Testis (tissue), 2 donors: ENCODE measurements at regions not wholly inside any gene's neighbourhood (a gene's known extent, or its start where the extent isn't known, plus 50 kb on each side); places are given as distances from the start of the nearest gene placed in this dataset.

Source experiments
- DNase-seq: peaks from one replicate; pipeline ENCODE4 v3.0.0-alpha.2; 2019
- H3K27ac ChIP-seq, 2 donors: fragments of 200-600 bp; sonication (generic); one replicate each; pipeline ENCODE4 v1.5.1; 2019
- H3K27me3 ChIP-seq: fragments of 200-600 bp; sonication (generic); one replicate; pipeline ENCODE4 v1.5.1; 2019
- H3K36me3 ChIP-seq: fragments of 200-600 bp; sonication (generic); one replicate; pipeline ENCODE4 v1.5.1; 2017; ENCODE audit warnings: low read depth; ENCODE audit errors: missing control alignments
- H3K4me1 ChIP-seq: fragments of 200-600 bp; sonication (generic); one replicate; pipeline ENCODE4 v1.5.1; 2019
- H3K4me3 ChIP-seq, 2 donors: fragments of 200-600 bp; sonication (generic); one replicate each; pipeline ENCODE4 v1.5.1; 2017 to 2019
- H3K9me3 ChIP-seq: fragments of 200-600 bp; sonication (generic); one replicate; pipeline ENCODE4 v1.5.1; 2017
- CTCF ChIP-seq, 3 experiments: fragments of 450-650 bp in 2 of 3; fragments of 200-600 bp in 1 of 3; sonication (generic) in 1 of 3; IDR thresholded peaks; one replicate each; pipeline ENCODE4 v1.5.1; 2016 to 2019; ENCODE audit warnings: antibody characterized with exemption in 3 of 3, mild to moderate bottlenecking in 2 of 3, moderate library complexity in 1 of 3
- POLR2A ChIP-seq: fragments of 450-650 bp; IDR thresholded peaks from one replicate; pipeline ENCODE4 v1.6.1; 2017; ENCODE audit warnings: antibody characterized with exemption, mild to moderate bottlenecking, moderate library complexity
- WGBS, 2 donors: methylation state at CpG; one replicate each; pipeline ENCODE4 v1.1.5; 2018; 5-methylcytosine and 5-hydroxymethylcytosine counted together
- intact Hi-C: fragments of 100-400 bp; cut with DNase I; formaldehyde crosslinking; loops from one replicate; pipeline ENCODE4 v1.15.1; 2023; ENCODE audit warnings: low total_unique reads

GRCh38 chr12:13816394-13816793, 165.0 kb downstream of the GRIN2B start:
- DNase-seq, result no peak
- 79 to 90% methylated on average over 2 of the region's 2 CpGs for WGBS, 2 donors
- Histone ChIP-seq H3K9me3 (no peaks in the 10 kb centered on the region), H3K27me3 (no peaks in the 10 kb centered on the region), H3K4me1 (no peaks in the 10 kb centered on the region), H3K4me3 (no peak overlapping the region), H3K27ac (no peak overlapping the region), H3K36me3 (no peaks in the 10 kb centered on the region)
- intact Hi-C loops, result no loop called here
- no peak for TF ChIP-seq CTCF (IDR thresholded peaks at IDR 0.05)
- no peak for TF ChIP-seq POLR2A

GRCh38 chr12:13812168-13812567, 169.2 kb downstream of the GRIN2B start:
- Histone ChIP-seq H3K27me3 (no peaks in the 10 kb centered on the region), H3K4me3 (no peak overlapping the region)
- intact Hi-C loops, result no loop called here

GRCh38 chr12:13811061-13811460, 170.3 kb downstream of the GRIN2B start:
- Histone ChIP-seq H3K27ac (no peak overlapping the region), H3K27me3 (no peaks in the 10 kb centered on the region), H3K4me3 (no peak overlapping the region), H3K9me3 (no peaks in the 10 kb centered on the region), H3K36me3 (no peaks in the 10 kb centered on the region), H3K4me1 (no peaks in the 10 kb centered on the region)
- 84 to 89% methylated on average over 3 of the region's 3 CpGs for WGBS, 2 donors
- DNase-seq, result no peak
- intact Hi-C loops, result no loop called here
- no peak for TF ChIP-seq POLR2A
- TF ChIP-seq CTCF (IDR thresholded peaks at IDR 0.05), result no peak

More at GRCh38 chr12:13812168-13812567, 169.2 kb downstream of the GRIN2B start:
- TF ChIP-seq POLR2A, result no peak
- no peak for TF ChIP-seq CTCF (IDR thresholded peaks at IDR 0.05)
- H3K36me3 ChIP-seq, result no peaks in the 10 kb centered on the region
- H3K9me3 ChIP-seq, result no peaks in the 10 kb centered on the region
- no peaks in the 10 kb centered on the region for H3K4me1 ChIP-seq
- no peak overlapping the region for H3K27ac ChIP-seq
- no peak for DNase-seq

- Histone ChIP-seq H3K4me1 (no peaks in the 10 kb centered on the region), H3K4me3 (no peak overlapping the region), H3K9me3 (no peaks in the 10 kb centered on the region), H3K27me3 (no peaks in the 10 kb centered on the region), H3K36me3 (no peaks in the 10 kb centered on the region), H3K27ac (no peak overlapping the region)
- no peak for DNase-seq
- 62 to 65% methylated on average over 3 of the region's 3 CpGs for WGBS, 2 donors
- intact Hi-C loops, result no loop called here
- no peak for TF ChIP-seq POLR2A
- TF ChIP-seq CTCF (IDR thresholded peaks at IDR 0.05), result no peak
These were observed 176.4 kb downstream of the GRIN2B start for GRCh38 chr12:13805041-13805440.

- DNase-seq, result no peak
- H3K4me3 ChIP-seq, result no peak overlapping the region
- no peak overlapping the region for H3K27ac ChIP-seq
- 70 to 82% methylated on average over 3 of the region's 3 CpGs for WGBS, 2 donors
- no peaks in the 10 kb centered on the region for H3K4me1 ChIP-seq
- H3K27me3 ChIP-seq, result no peaks in the 10 kb centered on the region
- intact Hi-C loops, result no loop called here
- no peaks in the 10 kb centered on the region for H3K9me3 ChIP-seq
- TF ChIP-seq CTCF (IDR thresholded peaks at IDR 0.05), result no peak
- no peak for TF ChIP-seq POLR2A
- H3K36me3 ChIP-seq, result no peaks in the 10 kb centered on the region
These were observed 179.9 kb downstream of the GRIN2B start for GRCh38 chr12:13801543-13801942.
